GM19463 (cell line): ENCODE measurements at regions not wholly inside any gene's neighbourhood (a gene's known extent, or its start where the extent isn't known, plus 50 kb on each side); places are given as distances from the start of the nearest gene placed in this dataset.
"Not testable (repeated sequence)": the region's sequence is repeated elsewhere in the genome, so short reads cannot be mapped to it uniquely, and the experiment has no call there.

Source experiments
- ATAC-seq: cut with Tn5 transposase; IDR thresholded peaks from one replicate; pipeline ENCODE4 v1.9.1; 2021; ENCODE audit warnings: mild to moderate bottlenecking, moderate library complexity; ENCODE audit not compliant: unreplicated experiment

DNA sequence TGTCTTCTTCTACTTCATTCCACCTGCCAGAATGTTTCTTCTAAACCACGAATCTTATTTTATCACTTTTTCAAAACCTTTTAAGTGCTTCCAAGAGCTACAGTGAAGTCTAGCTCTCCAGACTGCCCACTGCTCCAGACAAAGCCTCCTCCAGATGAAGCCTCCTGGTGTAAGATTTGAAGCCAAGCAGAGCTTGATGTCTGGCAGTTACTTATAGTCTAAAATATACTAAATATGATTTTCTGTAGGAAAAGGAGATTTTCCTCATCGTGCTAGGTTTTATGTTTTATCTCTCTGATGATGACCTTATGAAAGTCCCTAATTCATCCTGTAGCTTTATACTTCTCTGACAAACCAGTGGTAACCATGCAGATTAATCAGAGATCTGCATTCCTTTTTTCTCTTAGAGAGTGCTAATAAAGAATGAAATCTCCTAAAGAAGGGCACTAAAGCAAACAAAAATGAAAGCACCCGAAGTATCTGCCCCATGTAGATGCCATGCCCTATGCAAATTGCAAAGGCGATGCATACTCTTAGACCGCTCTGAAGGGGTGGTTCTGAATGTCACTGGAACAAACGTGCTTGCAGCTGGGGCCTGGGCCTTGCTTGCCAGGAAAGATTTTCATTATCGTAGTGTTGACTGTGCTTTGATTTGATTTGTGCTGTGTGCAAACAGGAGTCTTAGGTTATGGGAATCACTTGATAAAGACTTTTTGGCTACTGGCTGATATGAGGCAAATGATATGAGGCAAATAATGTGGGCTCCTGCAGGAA, 314.2 kb downstream of the PID1 start:
- no peak for ATAC-seq

DNA sequence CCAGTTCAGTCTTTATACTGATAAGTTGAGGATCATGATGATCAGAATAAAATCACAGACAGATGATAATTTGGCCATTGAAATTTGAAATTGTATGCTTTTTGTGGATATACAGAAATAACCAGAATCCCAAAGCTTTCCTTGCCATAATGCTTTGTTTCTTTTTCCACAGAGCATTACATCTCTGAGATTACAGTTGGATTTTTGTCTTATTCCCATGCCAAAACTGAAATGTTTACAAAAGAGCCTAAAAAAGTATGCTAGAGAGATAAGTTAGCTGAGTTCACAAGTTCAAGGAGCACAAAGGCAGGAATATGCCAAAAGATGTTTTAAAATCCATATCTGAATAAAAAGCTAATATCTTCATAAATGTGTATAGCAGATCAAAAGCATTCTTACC, 321.3 kb downstream of the PID1 start:
- ATAC-seq: no peak

DNA sequence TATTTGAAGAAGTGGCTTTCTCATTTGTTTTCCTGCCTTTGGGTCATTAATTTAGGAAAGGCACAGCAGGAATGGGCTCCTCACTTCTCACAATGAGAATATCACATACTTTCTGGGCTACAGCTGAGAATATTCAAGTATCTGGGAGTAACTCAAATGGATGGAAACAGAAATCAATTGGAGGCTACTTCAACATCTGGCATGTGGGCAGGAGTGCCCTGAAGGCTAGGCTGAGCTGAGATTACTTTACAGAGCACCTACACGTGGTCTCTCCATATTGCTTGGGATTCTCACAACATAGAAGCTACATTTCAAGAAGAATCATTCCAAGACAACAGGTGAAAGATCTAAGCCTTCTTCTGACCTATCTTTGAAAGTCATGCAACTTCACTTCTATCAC, 325.4 kb downstream of the PID1 start:
- no peak for ATAC-seq

DNA sequence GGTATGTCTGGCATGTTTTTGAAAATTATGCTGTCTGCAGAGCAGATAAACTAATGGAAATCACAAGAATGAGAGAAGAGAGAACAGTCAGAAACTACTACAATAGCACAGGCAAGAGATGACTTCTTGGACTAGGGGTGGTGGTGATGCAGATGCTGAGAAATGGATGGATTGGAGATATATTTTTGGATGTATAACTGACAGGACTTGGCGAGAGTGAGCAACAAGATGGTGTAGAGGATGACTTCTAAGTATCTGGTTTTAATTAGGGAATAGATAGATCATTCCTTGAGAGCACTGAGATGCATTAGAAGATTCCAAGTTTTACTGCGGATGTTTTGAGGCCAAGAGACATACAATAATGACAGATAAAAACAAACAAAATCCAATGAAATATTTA, 328.2 kb downstream of the PID1 start:
- no peak for ATAC-seq

DNA sequence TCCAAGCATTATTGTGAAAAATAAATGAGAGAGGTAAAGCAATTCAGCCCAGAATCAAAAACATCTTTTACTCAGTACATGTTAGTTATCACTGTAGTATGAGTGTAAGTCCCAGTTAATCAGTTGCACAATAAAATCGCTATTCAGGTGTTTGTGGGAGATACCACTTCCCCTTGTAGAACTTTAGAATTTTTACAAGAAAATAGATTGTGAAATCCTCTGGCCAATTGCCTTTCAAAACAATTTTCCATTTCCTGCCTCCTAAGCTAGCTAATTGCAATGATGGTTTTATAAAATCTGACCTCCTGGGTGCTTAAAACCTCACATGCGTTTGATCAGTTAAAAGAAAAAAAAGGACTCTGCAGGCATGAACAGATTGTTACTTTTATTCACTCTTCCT, 332.5 kb downstream of the PID1 start:
- ATAC-seq: no peak

DNA sequence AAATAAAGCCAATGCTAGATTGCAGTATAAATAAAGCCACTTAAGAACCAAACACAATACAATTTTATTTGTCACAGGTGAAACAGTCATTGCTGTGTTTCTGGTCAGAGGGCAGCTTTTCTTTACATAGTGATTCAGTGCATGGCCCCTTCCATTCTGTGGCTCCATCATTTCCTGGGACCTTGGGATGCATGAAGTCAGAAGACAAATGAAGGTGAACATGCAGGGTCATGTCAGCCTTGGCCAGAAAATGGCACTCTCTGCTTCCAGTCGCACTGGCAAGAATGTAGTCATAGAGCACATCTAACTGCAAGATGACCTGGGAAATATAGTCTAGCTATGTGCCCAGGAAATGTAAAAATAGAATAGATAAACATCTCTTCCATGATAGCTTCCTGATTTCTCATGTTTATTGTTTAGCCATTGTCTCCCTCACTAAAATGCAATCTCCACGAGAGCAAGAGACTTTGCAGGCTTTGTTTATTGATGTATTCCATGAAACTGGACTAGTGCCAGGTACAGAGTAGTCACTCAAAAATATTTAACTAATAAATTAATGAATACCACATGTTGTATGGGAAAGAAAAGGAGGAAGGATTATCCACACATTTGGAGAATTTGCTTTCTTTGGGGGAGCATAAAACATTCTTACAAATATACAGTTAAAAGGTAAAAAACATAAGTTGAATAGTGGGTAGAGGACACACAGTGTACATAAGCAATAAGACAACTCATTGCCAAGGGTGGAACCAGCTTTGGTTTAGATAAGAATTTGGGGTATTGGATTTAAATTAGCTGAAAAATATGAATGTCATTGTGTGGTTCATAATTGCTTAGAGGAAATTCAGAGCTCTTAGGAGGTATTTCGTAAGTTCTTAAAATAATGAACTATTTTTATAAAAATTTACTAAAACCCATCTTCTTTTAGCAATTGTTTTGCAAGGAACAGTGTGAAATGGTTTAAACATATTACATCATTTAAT, 343.8 kb downstream of the PID1 start:
- no peak for ATAC-seq

DNA sequence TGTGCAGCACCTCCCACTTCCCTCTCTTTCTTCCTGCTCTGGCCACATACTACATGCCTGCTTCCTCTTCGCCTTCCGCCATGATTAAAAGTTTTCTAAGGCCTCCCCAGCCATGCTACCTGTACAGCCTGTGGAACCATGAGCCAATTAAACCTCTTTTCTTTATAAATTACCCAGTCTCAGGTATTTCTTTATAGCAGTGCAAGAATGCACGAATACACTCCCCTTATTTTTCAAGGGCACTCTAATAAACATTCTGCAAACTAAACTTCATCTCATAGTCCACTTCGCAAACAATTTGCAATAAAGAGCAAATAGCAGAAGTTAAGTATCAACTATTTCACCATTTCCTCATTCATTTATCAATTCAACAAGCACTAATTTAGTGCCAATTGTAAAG, 351.3 kb downstream of the PID1 start:
- no peak for ATAC-seq

DNA sequence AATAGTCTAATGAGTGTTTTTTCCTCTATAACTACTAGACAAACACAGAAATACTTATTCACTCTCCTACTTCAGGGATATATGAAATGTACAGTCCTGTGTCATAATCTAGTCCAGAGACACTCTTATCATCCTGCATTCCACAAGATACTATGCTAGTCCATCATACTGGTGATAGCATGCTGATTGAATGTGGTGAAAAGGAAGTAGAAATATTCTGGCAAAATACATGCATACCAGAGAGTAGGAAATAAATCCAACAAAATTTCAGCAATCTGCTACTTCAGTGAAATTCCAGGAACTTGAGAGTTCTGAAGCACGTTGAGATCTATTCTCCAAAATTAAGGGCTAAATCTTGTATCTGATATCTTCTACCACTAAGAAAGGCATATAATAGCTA, 353.9 kb downstream of the PID1 start:
- no peak for ATAC-seq

DNA sequence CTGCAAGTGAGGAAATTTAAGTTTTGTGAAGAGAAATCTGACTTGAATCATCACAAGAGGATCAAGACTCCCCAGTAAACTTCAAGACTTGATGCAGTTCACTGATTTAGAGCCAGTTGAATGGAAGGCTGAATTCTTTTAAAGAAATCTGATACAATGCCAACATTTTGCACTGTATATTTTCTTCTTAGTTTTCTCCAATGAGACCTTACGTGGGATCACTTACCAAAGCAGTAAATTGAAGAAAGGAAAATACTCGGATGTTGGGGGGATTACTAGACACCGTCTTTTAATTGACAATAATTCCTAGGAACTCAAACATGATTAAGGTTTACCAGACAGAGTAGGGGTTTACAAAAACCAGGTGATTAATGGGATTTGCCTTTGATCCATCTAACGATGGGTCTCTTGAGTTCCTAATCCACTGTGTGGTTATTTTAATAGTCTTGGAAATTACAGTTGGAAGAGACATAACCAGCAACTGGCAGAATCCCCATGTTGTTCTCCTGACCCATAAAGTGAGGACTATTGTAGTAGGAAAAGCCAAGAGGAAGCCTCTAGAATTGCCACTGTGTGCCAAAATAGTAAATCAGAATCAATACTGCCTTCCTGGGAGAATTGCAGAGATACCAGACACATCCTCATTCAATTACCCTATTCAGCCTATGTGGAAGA, 354.5 kb downstream of the PID1 start:
- ATAC-seq: no peak

DNA sequence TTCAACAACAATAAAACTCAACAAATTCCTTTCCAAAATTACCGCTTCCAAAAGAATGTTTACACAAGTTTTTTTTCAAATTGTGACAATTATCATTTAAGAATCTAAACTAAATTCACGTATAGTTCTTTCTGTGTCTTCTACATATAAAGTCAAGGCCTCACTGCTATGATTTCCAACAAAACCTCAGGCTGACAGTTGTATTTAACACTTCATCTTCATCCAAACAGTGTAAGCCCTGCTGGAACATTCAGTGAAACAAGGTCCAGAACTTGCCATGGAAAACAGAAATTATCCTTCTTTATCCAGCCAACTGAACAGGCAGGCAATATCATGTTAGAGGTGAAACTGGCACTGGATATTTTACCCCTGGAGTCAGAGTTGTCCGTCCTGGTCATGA, 357.9 kb downstream of the PID1 start:
- no peak for ATAC-seq

DNA sequence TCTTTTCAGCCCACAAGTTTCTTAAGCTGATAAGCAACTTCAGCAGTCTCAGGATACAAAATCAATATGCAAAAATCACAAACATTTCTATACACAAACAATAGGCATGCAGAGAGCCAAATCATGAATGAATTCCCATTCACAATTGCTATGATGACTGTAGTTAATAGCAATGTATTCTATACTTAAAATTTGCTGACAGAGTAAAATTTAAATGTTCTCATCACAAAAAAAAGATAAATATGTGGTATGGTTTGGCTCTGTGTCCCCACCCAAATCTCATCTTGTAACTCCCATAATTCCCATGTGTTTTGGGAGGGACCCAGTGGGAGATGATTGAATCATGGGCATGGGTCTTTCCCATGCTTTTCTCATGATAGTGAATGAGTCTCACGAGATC, 360.2 kb downstream of the PID1 start:
- not testable (repeated sequence) for ATAC-seq

DNA sequence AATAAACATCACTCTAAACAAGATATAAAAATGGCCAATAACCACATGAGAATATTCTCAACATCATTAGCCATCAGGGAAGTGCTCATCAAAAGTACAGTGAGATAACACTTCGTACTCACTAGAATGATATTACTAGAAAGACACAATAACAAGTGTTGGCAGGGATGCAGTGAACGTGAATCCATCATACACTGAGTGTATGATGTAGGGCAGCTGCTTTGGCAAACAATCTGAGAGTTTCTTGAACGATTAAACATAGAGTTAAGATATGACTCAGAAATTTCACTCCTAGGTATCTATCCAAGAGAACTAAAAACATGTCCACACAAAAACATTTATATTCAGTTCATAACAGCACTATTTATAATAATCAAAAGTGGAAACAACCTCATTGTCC, 368.9 kb downstream of the PID1 start:
- ATAC-seq: no peak

DNA sequence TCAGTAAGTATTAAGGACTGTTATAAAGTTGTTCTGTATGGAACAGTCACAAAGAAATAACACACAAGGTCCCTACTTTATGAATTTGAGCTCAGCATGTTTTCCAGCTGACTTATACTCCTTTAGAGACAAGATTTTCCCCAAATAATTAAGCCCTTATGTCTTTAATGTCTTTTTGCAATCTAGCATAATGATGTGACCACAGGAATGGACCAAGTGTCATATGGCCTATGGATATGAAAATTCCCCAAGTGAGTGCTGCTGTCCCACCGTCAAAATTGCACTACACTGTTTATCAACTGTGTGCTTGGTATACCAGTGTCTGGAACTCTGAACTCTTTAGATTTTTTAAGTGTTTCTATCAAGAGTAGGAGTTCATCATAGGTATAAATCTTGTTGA, 369.6 kb downstream of the PID1 start:
- no peak for ATAC-seq

DNA sequence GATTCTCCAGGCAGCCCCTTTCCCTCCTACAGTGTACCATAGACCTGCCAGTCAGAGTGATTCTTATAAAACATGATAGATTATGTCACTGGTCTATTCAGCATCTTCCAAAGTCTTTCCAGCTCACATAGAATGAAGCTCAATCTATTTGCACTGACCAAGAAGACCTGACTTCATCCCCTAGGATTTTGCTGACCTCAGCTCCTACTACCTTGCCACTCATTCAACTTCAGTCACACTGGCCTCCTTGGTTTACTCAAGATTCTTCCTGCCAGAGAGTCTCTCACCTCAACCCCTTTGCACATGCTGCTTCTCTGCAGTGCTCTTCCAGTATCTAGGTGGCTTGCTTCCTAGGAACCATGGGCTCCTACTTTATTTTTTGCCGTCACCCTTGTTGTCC, 392.9 kb downstream of the PID1 start:
- ATAC-seq: no peak

DNA sequence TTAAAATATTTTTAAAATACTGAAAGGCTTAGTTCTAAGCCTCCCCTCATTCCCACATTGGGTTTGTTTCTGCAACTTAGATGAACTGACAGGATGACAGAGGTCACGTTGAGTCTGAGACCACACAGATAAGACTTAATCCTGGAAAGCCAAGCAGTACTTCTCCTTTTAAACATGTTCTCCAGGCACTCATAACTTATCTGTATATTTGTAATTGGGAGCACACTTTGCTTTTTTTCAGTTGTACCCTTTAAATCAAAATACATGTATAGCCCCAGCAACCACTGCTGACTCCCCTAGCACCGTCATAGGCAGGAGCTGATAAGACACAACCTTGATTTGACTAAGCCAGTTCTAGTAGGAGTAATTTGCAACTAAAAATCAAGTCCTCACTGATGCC, 394.8 kb downstream of the PID1 start:
- ATAC-seq: no peak

DNA sequence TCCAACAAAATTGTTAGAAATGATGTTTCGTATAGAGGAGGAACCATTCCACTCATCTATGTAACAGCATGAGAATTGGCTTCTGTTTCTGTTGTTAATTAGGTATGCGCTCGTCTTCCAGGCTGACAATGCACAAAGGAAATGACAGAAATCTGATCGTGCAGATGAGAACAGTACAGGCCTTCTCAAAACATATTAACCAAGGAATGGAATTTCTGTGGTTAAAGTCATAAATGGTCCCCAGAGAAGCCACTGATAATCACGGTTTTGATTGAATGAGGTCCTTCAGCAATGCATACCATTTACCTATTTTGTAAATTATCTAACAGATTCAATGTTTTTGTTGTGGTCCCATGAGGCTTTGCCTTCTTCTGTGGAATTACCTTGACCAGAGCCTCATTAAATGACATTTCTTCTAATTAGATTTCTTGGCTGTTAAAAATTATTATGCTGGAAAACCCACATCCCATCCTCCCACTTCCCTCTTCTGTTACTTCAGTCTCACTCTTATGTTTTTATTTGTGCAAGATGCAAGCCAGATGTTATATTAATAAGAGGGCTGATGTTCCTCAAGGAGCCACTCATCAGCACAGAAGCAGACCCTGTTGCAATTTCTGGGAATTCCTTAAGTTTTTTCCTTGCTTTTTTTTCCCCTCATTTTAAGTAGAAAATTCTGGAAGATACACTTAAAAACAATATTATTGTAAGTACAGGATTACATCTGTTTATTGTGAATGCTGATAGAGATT, 395.8 kb downstream of the PID1 start:
- no peak for ATAC-seq

DNA sequence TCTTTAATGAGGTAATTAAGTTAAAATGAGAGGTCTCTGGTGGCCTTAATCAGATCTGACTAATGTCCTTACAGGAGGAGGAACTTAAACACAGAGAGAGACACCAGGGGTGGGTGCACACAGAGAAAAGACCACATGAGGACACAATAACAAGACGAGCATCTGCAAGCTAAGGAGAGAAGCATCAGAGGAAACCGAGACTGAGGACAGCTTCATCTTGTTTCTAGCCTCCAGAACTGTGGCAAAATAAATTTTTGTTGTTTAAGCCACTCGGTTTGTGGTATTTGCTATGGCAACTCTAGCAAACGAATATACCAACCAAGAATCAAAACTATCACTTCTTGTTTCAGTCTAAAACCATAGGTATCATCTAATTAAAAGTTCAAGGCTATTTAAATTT, 400.1 kb downstream of the PID1 start:
- ATAC-seq: no peak

DNA sequence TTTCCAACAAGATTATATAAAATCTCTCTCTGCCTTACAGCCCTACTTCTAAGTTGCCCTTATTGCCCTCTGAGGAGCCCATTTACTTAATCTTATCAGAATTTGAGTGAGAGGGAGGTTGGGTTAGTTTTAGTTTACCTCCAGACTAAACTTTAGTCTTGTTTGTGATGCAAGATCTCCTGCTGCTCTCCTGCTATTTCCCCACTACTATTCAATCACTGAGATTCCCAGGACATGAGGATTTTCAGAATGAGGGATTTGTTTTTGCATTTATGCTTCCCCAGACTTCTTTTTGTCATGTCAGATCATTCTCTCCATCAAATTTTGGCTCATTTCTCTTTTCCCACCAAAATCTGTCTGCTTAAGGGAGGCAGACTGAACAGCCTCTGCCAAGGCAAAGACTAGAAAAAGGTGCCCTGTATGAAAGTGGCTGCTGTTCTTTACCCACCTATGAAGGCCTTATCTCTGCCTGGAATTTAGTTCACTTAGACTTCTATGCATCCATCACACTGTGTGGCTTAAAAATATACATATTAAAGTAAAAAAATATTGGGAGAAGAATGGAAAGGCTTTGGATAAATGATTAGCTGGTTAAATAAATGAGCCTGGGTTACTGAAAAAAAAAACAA, 401.3 kb downstream of the PID1 start:
- ATAC-seq: no peak

DNA sequence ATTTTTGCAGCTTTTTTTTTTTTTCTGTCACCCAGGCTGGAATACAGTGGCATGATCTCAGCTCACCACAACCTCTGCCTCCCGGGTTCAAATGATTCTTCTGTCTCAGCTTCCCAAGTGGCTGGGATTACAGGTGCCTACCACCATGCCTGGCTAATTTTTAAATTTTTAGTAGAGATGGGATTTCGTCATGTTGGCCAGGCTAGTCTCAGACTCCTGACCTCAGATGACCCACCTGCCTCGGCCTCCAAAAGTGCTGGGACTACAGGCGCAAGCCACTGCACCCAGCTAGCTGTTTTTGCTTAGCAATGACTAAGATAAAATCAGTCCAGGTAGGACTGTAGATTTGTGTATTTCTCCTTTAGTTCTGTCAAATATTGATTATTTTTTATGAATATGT, 403.7 kb downstream of the PID1 start:
- ATAC-seq: no peak

DNA sequence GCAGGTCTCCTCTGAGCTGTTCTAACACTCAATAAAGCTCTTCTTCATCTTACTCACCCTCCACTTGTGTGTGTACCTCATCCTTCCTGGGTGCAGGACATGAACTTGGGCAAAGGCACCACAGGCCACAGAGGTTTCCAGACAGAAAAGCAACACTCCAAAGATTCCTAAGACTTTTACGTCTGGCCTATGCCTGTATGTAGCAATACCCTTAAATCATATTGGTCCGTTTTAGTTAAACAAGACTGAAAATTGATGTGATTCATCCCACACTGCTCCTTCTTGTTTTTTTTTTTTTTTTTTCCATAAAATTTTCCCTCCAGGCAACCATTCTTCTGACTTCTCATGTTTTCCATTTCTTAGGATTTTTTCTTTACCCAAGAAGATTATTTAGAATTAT, 404.3 kb downstream of the PID1 start:
- no peak for ATAC-seq
